Tibial nerve (tissue), 4 donors: ENCODE measurements at regions not wholly inside any gene's neighbourhood (a gene's known extent, or its start where the extent isn't known, plus 50 kb on each side); places are given as distances from the start of the nearest gene placed in this dataset.

ENCODE experiments used
- CTCF ChIP-seq, 5 experiments: fragments of 200-600 bp in 3 of 5; fragments of 450-650 bp in 2 of 5; sonication (generic) in 3 of 5; IDR thresholded peaks; one replicate each; pipeline ENCODE4 v1.5.1; 2016 to 2019; ENCODE audit warnings: antibody characterized with exemption in 5 of 5, mild to moderate bottlenecking in 3 of 5, moderate library complexity in 2 of 5
- EP300 ChIP-seq, 2 donors: sonication (generic); formaldehyde crosslinking; IDR thresholded peaks; one replicate each; pipeline ENCODE4 v1.6.1; 2017; ENCODE audit warnings: antibody characterized with exemption in 2 of 2, mild to moderate bottlenecking in 1 of 2
- POLR2A ChIP-seq, 2 donors: fragments of 450-650 bp; IDR thresholded peaks; one replicate each; pipeline ENCODE4 v1.6.1; 2017; ENCODE audit warnings: antibody characterized with exemption in 2 of 2, mild to moderate bottlenecking in 2 of 2, moderate library complexity in 2 of 2

- TF ChIP-seq POLR2A (IDR thresholded peaks at IDR 0.05): no peak
- no peak for TF ChIP-seq CTCF (IDR thresholded peaks at IDR 0.05)
- no peak for TF ChIP-seq EP300 (IDR thresholded peaks at IDR 0.05)
These were observed 132.0 kb upstream of the UBE2E3 start for GRCh38 chr2:180848393-180848792.
